ACC112 (cell line): ENCODE measurements at regions not wholly inside any gene's neighbourhood (a gene's known extent, or its start where the extent isn't known, plus 50 kb on each side); places are given as distances from the start of the nearest gene placed in this dataset.
"Not testable (repeated sequence)": the region's sequence is repeated elsewhere in the genome, so short reads cannot be mapped to it uniquely, and the experiment has no call there.

Experiments
- H2AFZ ChIP-seq: fragments of 200-600 bp; sonication (generic); one replicate; pipeline ENCODE4 v1.6.0; 2017; ENCODE audit warnings: antibody characterized with exemption, low read length; ENCODE audit not compliant: unreplicated experiment
- H3K27ac ChIP-seq: fragments of 200-600 bp; sonication (generic); 2 replicates; pipeline ENCODE4 v1.5.1; 2014; ENCODE audit warnings: low read depth, mild to moderate bottlenecking, antibody characterized with exemption, low read length, moderate library complexity
- H3K27me3 ChIP-seq: fragments of 200-600 bp; sonication (generic); 2 replicates; pipeline ENCODE4 v1.6.1; 2014; ENCODE audit warnings: mild to moderate bottlenecking, antibody characterized with exemption, low read length, moderate library complexity, mixed read lengths; ENCODE audit not compliant: insufficient read depth
- H3K36me3 ChIP-seq: fragments of 200-600 bp; sonication (generic); 2 replicates; pipeline ENCODE4 v1.6.1; 2016; ENCODE audit warnings: mild to moderate bottlenecking, antibody characterized with exemption, low read length, moderate library complexity, mixed read lengths; ENCODE audit not compliant: insufficient read depth
- H3K4me1 ChIP-seq: fragments of 200-600 bp; sonication (generic); one replicate; pipeline ENCODE4 v1.6.1; 2016; ENCODE audit warnings: low read length, mixed read lengths; ENCODE audit not compliant: insufficient read depth, unreplicated experiment, control insufficient read depth
- H3K4me3 ChIP-seq: fragments of 200-600 bp; sonication (generic); 2 replicates; pipeline ENCODE4 v1.5.1; 2014; ENCODE audit warnings: mild to moderate bottlenecking, low read depth, low read length
- H3K79me2 ChIP-seq: fragments of 200-600 bp; sonication (generic); one replicate; pipeline ENCODE4 v1.6.0; 2016; ENCODE audit warnings: low read length; ENCODE audit not compliant: control insufficient read depth, unreplicated experiment, insufficient read depth

- no peaks in the 10 kb centered on the region for H3K79me2 ChIP-seq
- H3K27ac ChIP-seq, result no peak overlapping the region
- H3K4me1 ChIP-seq, result no peaks in the 10 kb centered on the region
- H3K4me3 ChIP-seq, result no peak overlapping the region
- H3K27me3 ChIP-seq, result no peaks in the 10 kb centered on the region
- H2AFZ ChIP-seq, result no peak overlapping the region
- no peaks in the 10 kb centered on the region for H3K36me3 ChIP-seq
Measured at GRCh38 chr6:74479960-74480359, 725.9 kb downstream of the COL12A1 start.

- Histone ChIP-seq H3K4me3 (no peak overlapping the region), H3K27ac (no peak overlapping the region), H3K4me1 (no peaks in the 10 kb centered on the region), H2AFZ (no peak overlapping the region), H3K79me2 (no peaks in the 10 kb centered on the region), H3K36me3 (no peaks in the 10 kb centered on the region), H3K27me3 (no peaks in the 10 kb centered on the region)
Measured at GRCh38 chr6:74479420-74479819, 726.4 kb downstream of the COL12A1 start.

GRCh38 chr6:74474046-74474445 is 731.8 kb downstream of the COL12A1 start:
- H3K4me3 ChIP-seq, H3K4me1 ChIP-seq, H3K27me3 ChIP-seq, H3K36me3 ChIP-seq, H2AFZ ChIP-seq, H3K79me2 ChIP-seq, H3K27ac ChIP-seq: not testable (repeated sequence)

GRCh38 chr6:74468552-74468951 is 737.3 kb downstream of the COL12A1 start:
- H3K27ac ChIP-seq, H3K36me3 ChIP-seq, H3K4me3 ChIP-seq, H3K79me2 ChIP-seq, H2AFZ ChIP-seq, H3K27me3 ChIP-seq, H3K4me1 ChIP-seq: not testable (repeated sequence)

- Histone ChIP-seq H3K27me3 (peaks cover 6% of the 10 kb centered on the region; the same call in 1 of the 2 replicates), H2AFZ (no peak overlapping the region), H3K27ac (no peak overlapping the region), H3K4me3 (no peak overlapping the region), H3K36me3 (no peaks in the 10 kb centered on the region), H3K79me2 (no peaks in the 10 kb centered on the region), H3K4me1 (no peaks in the 10 kb centered on the region)
Measured at GRCh38 chr6:74467533-74468215, 738.2 kb downstream of the COL12A1 start.

- Histone ChIP-seq H3K27ac (no peak overlapping the region), H3K36me3 (no peaks in the 10 kb centered on the region), H3K4me3 (no peak overlapping the region), H3K27me3 (peaks cover 6% of the 10 kb centered on the region; the same call in 1 of the 2 replicates), H2AFZ (no peak overlapping the region), H3K4me1 (no peaks in the 10 kb centered on the region), H3K79me2 (no peaks in the 10 kb centered on the region)
Measured at GRCh38 chr6:74466572-74466971, 739.3 kb downstream of the COL12A1 start.

- no peaks in the 10 kb centered on the region for H3K36me3 ChIP-seq
- no peak overlapping the region for H3K4me3 ChIP-seq
- H3K79me2 ChIP-seq, result no peaks in the 10 kb centered on the region
- no peak overlapping the region for H3K27ac ChIP-seq
- H2AFZ ChIP-seq, result no peak overlapping the region
- no peaks in the 10 kb centered on the region for H3K27me3 ChIP-seq
- H3K4me1 ChIP-seq, result no peaks in the 10 kb centered on the region
Measured at GRCh38 chr6:74459260-74459659, 746.6 kb downstream of the COL12A1 start.

GRCh38 chr6:74458536-74458935 is 747.3 kb downstream of the COL12A1 start:
- no peaks in the 10 kb centered on the region for H3K27me3 ChIP-seq
- H3K27ac ChIP-seq, result no peak overlapping the region
- no peaks in the 10 kb centered on the region for H3K36me3 ChIP-seq
- no peak overlapping the region for H3K4me3 ChIP-seq
- no peaks in the 10 kb centered on the region for H3K79me2 ChIP-seq
- H3K4me1 ChIP-seq, result no peaks in the 10 kb centered on the region
- H2AFZ ChIP-seq, result no peak overlapping the region

- no peak overlapping the region for H2AFZ ChIP-seq
- H3K4me3 ChIP-seq, result no peak overlapping the region
- no peaks in the 10 kb centered on the region for H3K36me3 ChIP-seq
- H3K27me3 ChIP-seq, result no peaks in the 10 kb centered on the region
- no peaks in the 10 kb centered on the region for H3K79me2 ChIP-seq
- H3K4me1 ChIP-seq, result no peaks in the 10 kb centered on the region
- H3K27ac ChIP-seq, result no peak overlapping the region
Measured at GRCh38 chr6:74455786-74456185, 750.1 kb downstream of the COL12A1 start.

GRCh38 chr6:74451953-74452352 is 753.9 kb downstream of the COL12A1 start:
- no peak overlapping the region for H3K27ac ChIP-seq
- H3K36me3 ChIP-seq, result no peaks in the 10 kb centered on the region
- no peaks in the 10 kb centered on the region for H3K79me2 ChIP-seq
- H3K4me1 ChIP-seq, result no peaks in the 10 kb centered on the region
- no peak overlapping the region for H3K4me3 ChIP-seq
- H3K27me3 ChIP-seq, result no peaks in the 10 kb centered on the region
- no peak overlapping the region for H2AFZ ChIP-seq

GRCh38 chr6:74448850-74449249 is 752.8 kb downstream of the CD109 start:
- H2AFZ ChIP-seq, result no peak overlapping the region
- H3K36me3 ChIP-seq, result no peaks in the 10 kb centered on the region
- H3K27ac ChIP-seq, result no peak overlapping the region
- no peak overlapping the region for H3K4me3 ChIP-seq
- no peaks in the 10 kb centered on the region for H3K27me3 ChIP-seq
- no peaks in the 10 kb centered on the region for H3K4me1 ChIP-seq
- H3K79me2 ChIP-seq, result no peaks in the 10 kb centered on the region
